ENCODE measurements at regions not wholly inside any gene's neighbourhood (a gene's known extent, or its start where the extent isn't known, plus 50 kb on each side); places are given as distances from the start of the nearest gene placed in this dataset.
"Not testable (repeated sequence)": the region's sequence is repeated elsewhere in the genome, so short reads cannot be mapped to it uniquely, and the experiment has no call there.

GRCh38 chr4:104643805-104644204 lies 149.1 kb upstream of the CXXC4 start:
- DNase-seq (no peak), ATAC-seq (no peak)
- intact Hi-C loops (cut with DNase I), result no loop called here

DNA sequence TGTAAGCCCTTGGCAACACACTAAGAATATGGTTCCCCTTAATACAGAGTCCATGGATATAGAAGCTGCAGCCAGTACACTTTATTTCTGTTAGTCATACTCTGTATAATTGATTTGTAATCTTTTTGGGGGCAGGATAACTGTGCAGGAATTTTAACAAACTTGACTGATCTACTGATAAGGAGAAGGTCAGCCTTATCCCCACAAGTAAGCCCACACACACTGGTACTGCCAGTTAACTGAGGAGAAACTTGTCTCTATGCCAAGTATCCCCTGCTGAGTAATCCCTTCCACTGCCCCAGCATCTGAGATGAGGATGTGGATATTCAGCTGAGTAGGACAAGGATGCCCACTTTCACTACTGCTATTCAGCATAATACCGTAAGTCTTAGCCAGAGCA lies 154.9 kb upstream of the CXXC4 start:
- DNase-seq (no peak), ATAC-seq (no peak)
- intact Hi-C loops (cut with DNase I), result no loop called here

DNA sequence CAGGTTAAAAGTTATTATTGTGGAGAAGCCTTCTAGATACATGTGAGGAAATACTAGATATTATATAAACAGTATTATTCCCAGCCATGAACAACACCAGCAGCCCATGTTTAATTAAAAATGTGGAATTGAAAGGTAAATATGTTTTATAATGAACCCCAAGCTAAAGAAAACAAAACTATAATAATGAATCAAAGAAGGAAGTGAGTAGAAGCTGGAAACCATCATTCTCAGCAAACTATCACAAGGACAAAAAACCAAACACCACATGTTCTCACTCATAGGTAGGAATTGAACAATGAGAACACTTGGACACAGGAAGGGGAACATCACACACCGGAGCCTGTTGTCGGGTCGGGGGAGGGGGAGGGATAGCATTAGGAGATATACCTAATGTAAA lies 167.6 kb upstream of the CXXC4 start:
- DNase-seq; ATAC-seq; intact Hi-C loops (cut with DNase I): not testable (repeated sequence)

- ATAC-seq, result no peak
- intact Hi-C loops (cut with DNase I), result no loop called here
- peak; percentile 41 for DNase-seq
Observed at GRCh38 chr4:104677116-104677515, 182.4 kb upstream of the CXXC4 start.

- intact Hi-C loops (cut with DNase I), result no loop called here
- ATAC-seq, result no peak
- no peak for DNase-seq
Observed at GRCh38 chr4:104682311-104682710, 187.6 kb upstream of the CXXC4 start.

DNA sequence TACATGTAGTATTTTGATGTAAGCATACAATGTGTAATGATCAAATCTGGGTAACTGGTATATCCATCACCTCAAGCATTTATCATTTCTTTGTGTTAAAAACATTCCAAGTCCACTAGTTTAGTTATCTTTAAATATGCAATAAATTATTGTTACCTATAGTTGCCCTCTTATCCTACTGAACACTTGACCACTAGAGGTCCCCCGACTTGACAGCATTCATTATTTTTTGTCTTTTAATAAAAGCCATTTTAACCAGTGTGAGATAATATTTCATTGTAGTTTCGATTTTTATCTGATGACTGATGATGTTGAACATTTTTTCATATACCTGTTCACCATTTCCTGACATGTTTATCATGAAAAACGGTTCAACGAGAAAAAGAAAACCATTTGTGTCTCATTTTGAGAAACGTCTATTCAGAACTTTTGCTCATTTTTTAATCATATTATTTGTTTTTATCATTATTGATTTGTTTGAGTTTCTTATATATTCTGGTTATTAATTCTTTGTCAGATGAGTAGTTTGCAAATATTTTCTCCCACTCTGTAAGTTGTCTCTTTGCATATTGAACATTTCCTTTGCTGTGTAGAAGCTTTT lies 199.0 kb upstream of the CXXC4 start:
- DNase-seq (no peak), ATAC-seq (no peak)
- intact Hi-C loops (cut with DNase I), result no loop called here

- DNase-seq (no peak), ATAC-seq (no peak)
- intact Hi-C loops (cut with DNase I), result no loop called here
Observed at GRCh38 chr4:104716584-104716983, 221.9 kb upstream of the CXXC4 start.

- intact Hi-C loops (cut with DNase I), result no loop called here
- ATAC-seq, result no peak
- no peak for DNase-seq
Observed at GRCh38 chr4:104719539-104720230, 225.0 kb upstream of the CXXC4 start.

- intact Hi-C loops (cut with DNase I), result no loop called here
- DNase-seq (no peak), ATAC-seq (no peak)
Observed at GRCh38 chr4:104722467-104722866, 227.8 kb upstream of the CXXC4 start.

- no peak for ATAC-seq
- intact Hi-C loops (cut with DNase I), result no loop called here
- no peak for DNase-seq
Observed at GRCh38 chr4:104726002-104726401, 231.3 kb upstream of the CXXC4 start.

- no peak for DNase-seq
- no peak for ATAC-seq
- intact Hi-C loops (cut with DNase I), result no loop called here
Observed at GRCh38 chr4:104727643-104728042, 232.9 kb upstream of the CXXC4 start.

DNA sequence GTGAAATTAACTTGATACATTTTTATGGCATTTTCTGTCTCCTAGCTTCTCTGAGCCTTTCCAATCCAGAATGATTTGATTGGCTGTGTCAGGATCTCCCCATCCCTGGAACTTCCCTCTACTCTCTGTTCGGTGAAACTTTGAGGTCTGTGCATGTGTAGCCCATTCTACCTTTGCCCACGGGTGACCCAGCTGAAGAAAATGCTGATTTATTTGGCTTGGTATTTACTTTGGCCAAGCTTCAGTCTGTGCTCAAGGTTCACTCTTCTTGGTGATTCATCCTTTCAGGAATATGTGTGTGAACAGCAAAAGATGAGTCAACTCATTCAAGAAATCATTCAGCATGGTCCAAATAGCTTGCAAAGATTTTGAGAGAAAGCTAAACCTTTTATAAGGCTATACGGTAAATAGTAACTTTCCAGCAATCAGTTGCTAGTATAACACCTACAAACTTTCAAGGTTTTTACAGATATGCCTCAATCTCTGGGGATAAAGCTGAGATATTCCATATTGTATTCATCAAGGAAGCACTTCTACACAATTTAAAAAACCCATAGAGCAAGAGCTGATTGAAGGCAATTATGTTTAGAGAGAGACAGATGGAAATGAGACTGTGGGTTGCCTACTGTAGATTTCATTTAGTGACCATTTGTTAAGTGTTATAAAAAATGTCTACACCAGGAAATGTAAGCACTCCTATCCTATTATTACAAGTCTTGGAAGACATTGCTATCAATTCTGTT lies 233.9 kb upstream of the CXXC4 start:
- ATAC-seq, result peak in 1 of 2 donors; percentile 92
- intact Hi-C loops (cut with DNase I), result no loop called here
- DNase-seq, result no peak

DNA sequence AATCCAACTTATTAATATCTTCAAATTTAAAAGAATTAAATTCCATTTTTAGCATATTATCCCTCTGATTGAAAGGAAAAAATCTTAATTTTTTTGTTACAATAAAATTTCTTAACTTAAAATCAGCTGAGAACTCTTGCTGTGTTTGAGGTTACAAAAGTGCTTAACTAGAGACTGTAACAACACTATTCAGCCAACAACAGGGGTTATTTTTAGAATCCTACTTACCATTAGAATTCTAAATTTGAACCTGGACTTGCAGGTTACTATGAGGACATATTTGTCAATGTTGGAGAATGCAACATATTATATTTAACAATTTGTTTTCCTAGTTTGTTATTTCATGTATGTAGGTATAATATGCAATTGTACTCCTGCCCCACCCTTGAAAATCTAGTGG lies 238.1 kb upstream of the CXXC4 start:
- intact Hi-C loops (cut with DNase I), result no loop called here
- DNase-seq (no peak), ATAC-seq (peak in 1 of 2 donors; percentile 65)

DNA sequence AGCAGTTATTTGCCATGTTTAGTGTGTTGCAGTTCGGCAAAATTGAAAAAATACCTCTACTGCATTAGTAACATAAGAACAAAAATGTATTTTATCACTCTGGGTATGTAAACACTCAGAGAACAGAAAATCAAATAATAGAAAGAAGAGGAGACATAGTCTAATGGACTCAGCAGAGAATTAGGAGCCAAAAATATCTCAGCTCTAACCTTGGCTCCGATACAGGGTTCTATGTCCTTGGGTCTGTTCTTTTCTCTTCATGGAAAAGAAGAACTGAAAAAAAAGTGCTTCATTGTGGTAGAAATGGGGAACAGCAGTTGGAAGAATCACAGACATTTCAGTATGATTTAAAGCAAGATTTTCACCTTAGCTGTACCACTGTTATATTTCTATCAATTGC lies 240.5 kb upstream of the CXXC4 start:
- DNase-seq (no peak), ATAC-seq (no peak)
- intact Hi-C loops (cut with DNase I), result no loop called here

GRCh38 chr4:104740161-104740560 lies 245.5 kb upstream of the CXXC4 start:
- no peak for ATAC-seq
- intact Hi-C loops (cut with DNase I), result no loop called here
- DNase-seq, result no peak

- intact Hi-C loops (cut with DNase I), result no loop called here
- ATAC-seq, result peak in 1 of 2 donors; percentile 50
- DNase-seq, result no peak
Observed at GRCh38 chr4:104743215-104743653, 248.5 kb upstream of the CXXC4 start.

DNA sequence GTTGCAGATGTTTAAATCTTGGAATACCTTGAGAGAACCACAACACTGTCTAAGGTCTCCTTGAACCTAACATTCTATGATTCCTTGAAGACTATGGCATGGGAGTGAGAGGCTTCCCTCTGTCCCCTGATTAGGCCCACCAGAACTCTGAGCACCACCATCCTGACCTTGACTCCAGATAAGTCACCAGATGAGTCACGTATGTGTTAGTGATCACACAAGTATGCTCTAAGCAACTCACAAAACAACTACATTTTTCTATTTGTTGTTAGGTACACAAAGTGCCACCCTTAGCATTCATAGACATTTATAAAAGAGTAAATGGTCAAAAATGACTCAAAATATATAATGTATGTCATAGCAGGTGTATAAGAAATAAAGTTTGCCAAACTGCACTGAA lies 252.9 kb upstream of the CXXC4 start:
- intact Hi-C loops (cut with DNase I), result no loop called here
- peak in 1 of 2 donors; percentile 35 for ATAC-seq
- DNase-seq, result no peak

GRCh38 chr4:104749062-104749461 lies 254.4 kb upstream of the CXXC4 start:
- ATAC-seq, result no peak
- no peak for DNase-seq
- intact Hi-C loops (cut with DNase I), result no loop called here

DNA sequence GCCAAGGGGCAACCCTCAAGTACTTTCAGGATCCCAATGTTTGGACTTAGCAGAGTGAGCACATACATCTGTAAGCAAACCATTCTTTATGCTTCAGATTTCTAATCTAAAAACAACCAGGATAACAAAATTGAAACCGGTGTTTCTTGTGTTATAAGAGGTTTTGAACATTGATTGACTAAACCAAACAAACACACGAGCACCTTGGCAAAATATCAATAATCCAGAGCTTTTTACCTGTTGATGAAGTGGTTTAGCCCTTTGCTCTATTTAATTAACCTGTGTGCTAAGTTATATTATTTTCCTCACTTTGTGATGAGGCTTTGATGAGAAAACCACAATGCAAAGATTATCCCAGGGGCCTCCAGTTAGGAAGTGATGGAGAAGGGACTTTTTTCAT lies 255.3 kb upstream of the CXXC4 start:
- intact Hi-C loops (cut with DNase I), result no loop called here
- ATAC-seq (no peak), DNase-seq (no peak)

DNA sequence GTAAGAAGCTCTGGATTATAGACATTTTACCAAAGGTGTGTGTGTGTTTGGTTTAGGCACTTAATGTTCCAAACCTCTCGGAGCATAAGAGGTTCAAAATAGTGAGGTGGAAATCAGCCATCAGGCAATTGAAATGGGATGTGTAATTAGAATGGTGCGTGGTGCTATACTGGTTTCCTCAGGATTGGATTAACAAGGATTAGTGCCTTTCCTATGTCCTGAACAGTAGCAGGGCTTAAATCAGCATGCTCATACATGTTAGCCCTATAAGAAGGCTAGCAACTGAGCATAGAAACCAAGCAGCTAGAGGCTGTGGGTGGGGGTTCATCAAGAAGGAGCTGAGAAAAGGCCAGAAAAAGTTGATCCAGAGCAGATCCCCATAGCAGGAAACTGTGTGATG lies 256.8 kb upstream of the CXXC4 start:
- ATAC-seq, result no peak
- intact Hi-C loops (cut with DNase I), result no loop called here
- DNase-seq, result no peak

DNA sequence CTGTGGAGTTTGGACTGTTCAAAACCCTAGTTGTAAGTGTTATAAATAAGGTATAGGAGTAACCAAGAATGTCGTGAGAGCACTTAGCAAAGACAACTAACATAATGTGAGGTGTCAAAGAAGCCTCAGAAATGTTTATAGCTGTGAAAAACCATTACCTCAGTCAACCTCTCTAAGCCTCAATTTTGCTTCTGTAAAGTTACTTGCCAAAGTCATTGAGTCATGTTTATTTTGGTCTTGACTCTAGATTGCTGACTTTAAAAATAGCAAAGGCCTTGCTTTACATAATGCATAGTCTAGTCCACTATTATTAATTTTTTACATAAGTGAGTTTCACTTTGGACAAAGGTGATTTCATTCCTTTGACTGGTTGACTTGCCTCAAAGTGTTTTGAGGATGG lies 257.6 kb upstream of the CXXC4 start:
- ATAC-seq (peak; percentile 70 to 78), DNase-seq (no peak)
- intact Hi-C loops (cut with DNase I), result no loop called here
